GM21381 (cell line): ENCODE measurements at regions not wholly inside any gene's neighbourhood (a gene's known extent, or its start where the extent isn't known, plus 50 kb on each side); places are given as distances from the start of the nearest gene placed in this dataset.
"Not testable (repeated sequence)": the region's sequence is repeated elsewhere in the genome, so short reads cannot be mapped to it uniquely, and the experiment has no call there.

ENCODE experiments used
- ATAC-seq: cut with Tn5 transposase; IDR thresholded peaks from one replicate; pipeline ENCODE4 v1.9.1; 2021; ENCODE audit warnings: mild to moderate bottlenecking, moderate library complexity; ENCODE audit not compliant: unreplicated experiment

- not testable (repeated sequence) for ATAC-seq
Observed at GRCh38 chr4:69013933-69014332, 62.3 kb upstream of the UGT2A3 start.

GRCh38 chr4:69017986-69018385 lies 66.4 kb upstream of the UGT2A3 start:
- not testable (repeated sequence) for ATAC-seq

GRCh38 chr4:69019538-69020461 lies 68.2 kb upstream of the UGT2A3 start:
- not testable (repeated sequence) for ATAC-seq

- not testable (repeated sequence) for ATAC-seq
Observed at GRCh38 chr4:69020462-69020807, 68.8 kb upstream of the UGT2A3 start.

GRCh38 chr4:69025191-69025998 lies 70.9 kb upstream of the UGT2B7 start:
- peak; percentile 89 for ATAC-seq

GRCh38 chr4:69025999-69026387 lies 70.3 kb upstream of the UGT2B7 start:
- no peak for ATAC-seq

- ATAC-seq, result no peak
Observed at GRCh38 chr4:69026974-69027373, 69.3 kb upstream of the UGT2B7 start.

- ATAC-seq, result no peak
Observed at GRCh38 chr4:69030326-69030725, 65.9 kb upstream of the UGT2B7 start.

GRCh38 chr4:69032847-69033638 lies 63.2 kb upstream of the UGT2B7 start:
- no peak for ATAC-seq

GRCh38 chr4:69034315-69034740 lies 61.9 kb upstream of the UGT2B7 start:
- not testable (repeated sequence) for ATAC-seq

- no peak for ATAC-seq
Observed at GRCh38 chr4:69038582-69038981, 57.7 kb upstream of the UGT2B7 start.

- no peak for ATAC-seq
Observed at GRCh38 chr4:69039071-69039470, 57.2 kb upstream of the UGT2B7 start.

- no peak for ATAC-seq
Observed at GRCh38 chr4:69044247-69044646, 52.0 kb upstream of the UGT2B7 start.
